NCI-H187 (cell line): ENCODE measurements at regions not wholly inside any gene's neighbourhood (a gene's known extent, or its start where the extent isn't known, plus 50 kb on each side); places are given as distances from the start of the nearest gene placed in this dataset.

ENCODE experiments used
- DNase-seq, 2 experiments: peaks; one replicate each; lab custom pipeline; 2025; lab: John Stamatoyannopoulos, UW

DNA sequence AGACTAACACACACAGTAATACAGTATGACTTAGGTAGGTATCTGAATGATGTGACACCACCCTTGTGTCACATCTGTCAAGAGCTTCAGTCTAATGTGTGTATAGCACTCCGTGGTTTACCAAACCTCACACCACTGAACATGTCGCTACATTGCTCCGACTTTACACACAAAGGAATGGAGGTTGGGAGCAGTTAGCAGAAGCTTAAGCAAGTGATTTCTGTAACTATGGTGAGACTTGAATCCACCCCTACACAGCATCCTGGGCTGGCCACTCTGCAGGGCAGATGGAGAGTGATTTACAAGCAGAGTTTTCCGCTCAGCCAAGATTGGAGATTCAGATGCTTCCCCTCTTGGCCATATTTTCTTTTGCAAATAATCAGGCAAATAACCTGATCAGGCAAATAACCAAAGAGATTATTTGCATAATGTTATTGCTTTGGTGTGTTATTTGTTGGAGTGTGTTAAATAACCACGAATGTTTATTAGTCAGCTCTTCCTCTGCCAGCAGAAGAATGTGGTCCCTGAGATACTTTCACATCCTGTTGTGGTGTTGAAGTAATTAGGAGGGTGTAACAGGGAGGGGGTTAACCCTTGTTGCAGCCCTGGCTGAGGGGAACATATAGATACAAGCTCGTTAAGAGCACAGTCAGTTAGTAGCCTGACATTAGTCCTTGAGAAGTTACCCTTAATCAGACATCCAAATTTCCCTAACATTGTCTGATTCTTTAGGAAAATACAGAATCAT lies 92.8 kb downstream of the SNX18 start:
- no peak for DNase-seq

DNA sequence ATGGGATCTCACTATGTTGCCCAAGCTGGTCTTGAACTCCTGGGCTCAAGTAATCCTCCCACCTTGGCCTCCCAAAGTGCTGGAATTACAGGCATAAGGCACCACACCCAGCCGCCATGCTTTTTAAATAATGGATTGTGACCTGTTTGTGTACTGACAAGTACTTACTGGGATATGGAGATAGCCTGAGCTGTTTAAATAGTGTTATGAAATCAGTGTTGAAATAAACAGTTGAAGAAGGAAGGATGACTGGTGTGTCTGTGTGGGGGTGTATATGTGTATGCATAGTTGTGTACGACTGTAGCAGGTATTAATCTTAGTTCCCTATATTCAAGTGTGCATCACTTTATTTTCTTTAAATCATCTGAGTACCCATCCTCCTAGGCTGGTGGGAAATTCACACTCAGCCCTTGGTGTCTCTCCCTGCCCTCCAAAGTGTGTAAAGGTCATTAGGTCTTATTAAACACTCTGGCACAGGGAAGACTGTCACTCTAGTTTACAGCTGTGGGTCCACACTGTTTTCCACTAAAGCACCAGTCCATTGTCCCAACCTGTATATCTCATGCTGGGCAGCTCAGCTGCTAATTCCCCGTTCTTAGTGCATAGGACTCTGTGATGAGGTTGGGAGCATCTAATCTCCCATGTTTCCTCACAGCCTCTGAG lies 91.0 kb downstream of the SNX18 start:
- DNase-seq, result no peak

DNA sequence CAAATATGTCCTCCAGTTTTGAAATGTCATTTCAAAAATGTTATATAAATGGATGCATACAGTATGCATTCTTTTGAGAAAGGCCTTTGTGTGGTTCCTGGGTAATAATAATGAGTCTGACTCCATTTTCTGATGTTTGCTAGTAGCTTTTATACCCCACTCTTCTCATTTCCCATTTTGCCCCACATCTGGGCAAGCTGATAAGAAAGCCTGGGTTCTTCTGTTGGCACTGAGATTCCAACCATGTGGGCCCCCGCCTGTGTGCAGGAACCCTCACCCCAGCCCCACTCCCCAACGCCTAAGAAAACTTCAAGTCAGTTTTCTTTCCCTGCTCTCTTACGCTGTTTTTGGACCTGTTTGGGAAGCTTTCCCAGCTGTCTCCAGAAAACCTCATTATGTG lies 89.4 kb downstream of the SNX18 start:
- DNase-seq, result no peak

- no peak for DNase-seq
Measured at GRCh38 chr5:54603372-54603771, 85.8 kb downstream of the SNX18 start.

DNA sequence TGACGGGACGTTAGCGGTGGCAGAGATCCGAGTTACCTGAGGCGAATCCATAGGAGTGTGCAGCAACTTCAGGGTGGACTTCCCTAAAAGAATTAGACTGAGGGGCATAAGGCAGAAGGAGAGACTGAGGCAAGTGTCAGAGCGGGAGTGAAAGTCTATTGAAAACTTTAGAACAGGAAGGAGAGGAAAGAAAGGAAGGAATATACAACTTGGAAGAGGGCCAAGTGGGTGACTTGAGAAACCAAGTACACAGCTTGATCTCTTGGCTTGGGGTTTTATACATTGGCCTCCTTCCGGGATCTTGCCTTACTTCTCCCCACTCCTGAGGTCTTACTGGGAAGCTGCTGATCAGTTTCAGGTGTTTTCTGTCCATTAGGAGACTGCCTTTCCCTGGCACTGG lies 84.9 kb downstream of the SNX18 start:
- no peak for DNase-seq

GRCh38 chr5:54601411-54602230 lies 84.1 kb downstream of the SNX18 start:
- no peak for DNase-seq
